Prostate gland (tissue), 2 donors: ENCODE measurements at regions not wholly inside any gene's neighbourhood (a gene's known extent, or its start where the extent isn't known, plus 50 kb on each side); places are given as distances from the start of the nearest gene placed in this dataset.

Source experiments
- CTCF ChIP-seq, 4 experiments: fragments of 200-600 bp in 2 of 4; fragments of 450-650 bp in 2 of 4; sonication (generic) in 2 of 4; IDR thresholded peaks; 1 replicate in 3 of 4; 2 replicates in 1 of 4; pipeline ENCODE4 v1.5.1; 2016 to 2019; ENCODE audit warnings: antibody characterized with exemption in 4 of 4, mild to moderate bottlenecking in 2 of 4, moderate library complexity in 2 of 4
- POLR2A ChIP-seq: fragments of 450-650 bp; IDR thresholded peaks from one replicate; pipeline ENCODE4 v1.6.1; 2016; ENCODE audit warnings: antibody characterized with exemption, mild to moderate bottlenecking
- POLR2AphosphoS5 ChIP-seq: sonication (generic); formaldehyde crosslinking; IDR thresholded peaks from one replicate; pipeline ENCODE4 v1.6.1; 2017; ENCODE audit warnings: antibody characterized with exemption

GRCh38 chr11:130535520-130535919 lies 87.1 kb downstream of the ADAMTS15 start:
- TF ChIP-seq POLR2A (no peak), POLR2AphosphoS5 (peak; percentile 50), CTCF (IDR thresholded peaks at IDR 0.05) (no peak)
